HG03139 (cell line): ENCODE measurements at regions not wholly inside any gene's neighbourhood (a gene's known extent, or its start where the extent isn't known, plus 50 kb on each side); places are given as distances from the start of the nearest gene placed in this dataset.

Source experiments
- ATAC-seq: cut with Tn5 transposase; IDR thresholded peaks from one replicate; pipeline ENCODE4 v1.9.1; 2021; ENCODE audit not compliant: unreplicated experiment

- no peak for ATAC-seq
Observed at GRCh38 chr7:85612514-85612913, 425.7 kb upstream of the SEMA3D start.

- no peak for ATAC-seq
Observed at GRCh38 chr7:85608804-85609203, 421.9 kb upstream of the SEMA3D start.

GRCh38 chr7:85602196-85602595, 415.3 kb upstream of the SEMA3D start:
- no peak for ATAC-seq

GRCh38 chr7:85600395-85600794, 413.5 kb upstream of the SEMA3D start:
- ATAC-seq, result no peak

GRCh38 chr7:85596827-85597226, 410.0 kb upstream of the SEMA3D start:
- no peak for ATAC-seq

- no peak for ATAC-seq
Observed at GRCh38 chr7:85595750-85596178, 408.9 kb upstream of the SEMA3D start.

- ATAC-seq, result no peak
Observed at GRCh38 chr7:85593355-85593754, 406.5 kb upstream of the SEMA3D start.

- no peak for ATAC-seq
Observed at GRCh38 chr7:85587785-85588184, 400.9 kb upstream of the SEMA3D start.

- ATAC-seq, result no peak
Observed at GRCh38 chr7:85586091-85586490, 399.2 kb upstream of the SEMA3D start.

GRCh38 chr7:85583131-85583953, 396.5 kb upstream of the SEMA3D start:
- ATAC-seq, result no peak

- ATAC-seq, result no peak
Observed at GRCh38 chr7:85573844-85574243, 387.0 kb upstream of the SEMA3D start.

GRCh38 chr7:85573346-85573745, 386.5 kb upstream of the SEMA3D start:
- no peak for ATAC-seq

GRCh38 chr7:85570898-85571297, 384.0 kb upstream of the SEMA3D start:
- ATAC-seq, result no peak

GRCh38 chr7:85567983-85568382, 381.1 kb upstream of the SEMA3D start:
- ATAC-seq, result no peak

- ATAC-seq, result no peak
Observed at GRCh38 chr7:85566095-85566794, 379.4 kb upstream of the SEMA3D start.

- ATAC-seq, result no peak
Observed at GRCh38 chr7:85565276-85565675, 378.4 kb upstream of the SEMA3D start.

GRCh38 chr7:85564861-85565260, 378.0 kb upstream of the SEMA3D start:
- ATAC-seq, result no peak

- ATAC-seq, result no peak
Observed at GRCh38 chr7:85561706-85562105, 374.9 kb upstream of the SEMA3D start.

- ATAC-seq, result peak; percentile 68
Observed at GRCh38 chr7:85554236-85555178, 367.7 kb upstream of the SEMA3D start.

GRCh38 chr7:85535974-85536729, 349.3 kb upstream of the SEMA3D start:
- ATAC-seq, result no peak

GRCh38 chr7:85529831-85530230, 343.0 kb upstream of the SEMA3D start:
- no peak for ATAC-seq
